HG03159 (cell line): ENCODE measurements at regions not wholly inside any gene's neighbourhood (a gene's known extent, or its start where the extent isn't known, plus 50 kb on each side); places are given as distances from the start of the nearest gene placed in this dataset.

ENCODE experiments used
- ATAC-seq: cut with Tn5 transposase; IDR thresholded peaks from one replicate; pipeline ENCODE4 v1.9.1; 2021; ENCODE audit warnings: mild to moderate bottlenecking, moderate library complexity; ENCODE audit not compliant: unreplicated experiment

- no peak for ATAC-seq
Observed at GRCh38 chr13:90526711-90527110, 820.8 kb upstream of the MIR17HG start.

- ATAC-seq, result no peak
Observed at GRCh38 chr13:90531744-90532143, 815.7 kb upstream of the MIR17HG start.

- no peak for ATAC-seq
Observed at GRCh38 chr13:90532861-90533492, 814.5 kb upstream of the MIR17HG start.

- no peak for ATAC-seq
Observed at GRCh38 chr13:90533866-90534265, 813.6 kb upstream of the MIR17HG start.

GRCh38 chr13:90534617-90535370 is 812.7 kb upstream of the MIR17HG start:
- no peak for ATAC-seq

GRCh38 chr13:90535421-90535820 is 812.1 kb upstream of the MIR17HG start:
- ATAC-seq, result no peak

GRCh38 chr13:90538063-90538462 is 809.4 kb upstream of the MIR17HG start:
- no peak for ATAC-seq

- no peak for ATAC-seq
Observed at GRCh38 chr13:90541346-90541745, 806.1 kb upstream of the MIR17HG start.

- ATAC-seq, result no peak
Observed at GRCh38 chr13:90542959-90543505, 804.5 kb upstream of the MIR17HG start.

GRCh38 chr13:90545070-90545840 is 802.2 kb upstream of the MIR17HG start:
- no peak for ATAC-seq

- ATAC-seq, result no peak
Observed at GRCh38 chr13:90547272-90547790, 800.2 kb upstream of the MIR17HG start.

- no peak for ATAC-seq
Observed at GRCh38 chr13:90551253-90551652, 796.2 kb upstream of the MIR17HG start.

- no peak for ATAC-seq
Observed at GRCh38 chr13:90552702-90553101, 794.8 kb upstream of the MIR17HG start.

GRCh38 chr13:90553159-90553558 is 794.3 kb upstream of the MIR17HG start:
- ATAC-seq, result no peak

- no peak for ATAC-seq
Observed at GRCh38 chr13:90557626-90558025, 789.9 kb upstream of the MIR17HG start.

- no peak for ATAC-seq
Observed at GRCh38 chr13:90562443-90562842, 785.0 kb upstream of the MIR17HG start.

- no peak for ATAC-seq
Observed at GRCh38 chr13:90564096-90564495, 783.4 kb upstream of the MIR17HG start.

- no peak for ATAC-seq
Observed at GRCh38 chr13:90564566-90564965, 782.9 kb upstream of the MIR17HG start.

- no peak for ATAC-seq
Observed at GRCh38 chr13:90565985-90566713, 781.3 kb upstream of the MIR17HG start.

- ATAC-seq, result no peak
Observed at GRCh38 chr13:90568165-90568564, 779.3 kb upstream of the MIR17HG start.

- ATAC-seq, result no peak
Observed at GRCh38 chr13:90576067-90576466, 771.4 kb upstream of the MIR17HG start.
